DMS 273 (cell line): ENCODE measurements at regions not wholly inside any gene's neighbourhood (a gene's known extent, or its start where the extent isn't known, plus 50 kb on each side); places are given as distances from the start of the nearest gene placed in this dataset.
A peak's percentile ranks its signal among the peaks of the same experiment; 100 is the strongest.

Experiments used
- DNase-seq: peaks from one replicate; lab custom pipeline; 2025; ENCODE audit not compliant: unreplicated experiment; lab: John Stamatoyannopoulos, UW

DNA sequence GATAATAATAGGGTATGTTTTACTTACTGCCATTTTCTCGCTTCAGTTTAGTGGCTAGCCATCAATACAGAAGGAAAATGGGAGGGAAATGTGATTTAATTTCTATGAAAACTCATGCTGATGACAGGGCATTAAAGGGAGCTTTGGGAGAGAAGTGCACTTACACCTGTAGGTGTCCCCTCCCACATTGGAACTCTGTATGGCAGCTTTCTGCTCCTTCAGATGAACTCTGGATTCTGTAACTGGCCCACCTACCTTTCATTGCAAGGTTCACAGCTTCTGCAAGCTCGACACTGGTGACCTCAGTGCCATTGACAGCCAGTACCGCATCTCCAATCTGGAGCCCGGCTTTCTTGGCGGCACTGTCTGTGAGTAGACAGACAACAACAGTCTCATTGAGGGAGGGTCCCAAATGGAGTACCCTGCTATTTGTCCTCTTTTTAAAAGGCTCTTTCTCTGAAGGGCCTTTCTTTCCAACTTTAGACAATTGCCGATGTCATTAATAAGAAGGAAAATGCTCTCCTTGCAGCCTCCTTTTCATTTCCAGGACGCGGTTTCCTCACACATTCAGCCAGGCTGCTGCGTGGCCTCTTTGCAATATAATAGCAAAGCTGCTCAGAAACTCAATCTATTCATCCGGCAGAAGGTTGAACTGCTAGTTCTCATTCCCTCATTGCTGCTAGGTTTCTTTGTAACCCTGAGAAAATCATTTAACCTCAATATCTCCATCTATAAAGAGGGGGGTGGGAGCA, 63.6 kb downstream of the NUDT12 start:
- DNase-seq: no peak

GRCh38 chr5:103498211-103498610, 64.4 kb downstream of the NUDT12 start:
- peak; percentile 46 for DNase-seq

- DNase-seq: no peak
Observed at GRCh38 chr5:103497781-103498180, 64.8 kb downstream of the NUDT12 start.

- no peak for DNase-seq
Observed at GRCh38 chr5:103490030-103490739, 72.4 kb downstream of the NUDT12 start.

DNA sequence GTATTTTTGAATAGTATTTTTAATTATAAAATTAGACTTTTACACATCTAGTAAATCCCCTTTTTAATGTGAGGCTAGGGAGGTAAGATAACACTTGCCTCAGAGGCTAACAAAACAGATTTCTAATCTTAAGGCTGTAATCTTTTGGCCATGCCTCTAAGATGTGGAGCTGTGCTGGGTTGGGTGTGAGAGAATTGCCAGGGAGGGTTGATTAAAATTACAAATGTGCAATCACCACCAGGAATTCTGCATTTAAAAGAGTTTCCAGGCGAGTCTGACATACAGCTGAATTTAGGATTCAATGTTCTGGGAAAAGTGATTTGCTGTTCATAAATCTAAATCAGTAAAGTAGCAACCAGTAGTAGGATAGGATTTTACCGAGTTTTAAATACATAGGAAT, 73.3 kb downstream of the NUDT12 start:
- DNase-seq: no peak

DNA sequence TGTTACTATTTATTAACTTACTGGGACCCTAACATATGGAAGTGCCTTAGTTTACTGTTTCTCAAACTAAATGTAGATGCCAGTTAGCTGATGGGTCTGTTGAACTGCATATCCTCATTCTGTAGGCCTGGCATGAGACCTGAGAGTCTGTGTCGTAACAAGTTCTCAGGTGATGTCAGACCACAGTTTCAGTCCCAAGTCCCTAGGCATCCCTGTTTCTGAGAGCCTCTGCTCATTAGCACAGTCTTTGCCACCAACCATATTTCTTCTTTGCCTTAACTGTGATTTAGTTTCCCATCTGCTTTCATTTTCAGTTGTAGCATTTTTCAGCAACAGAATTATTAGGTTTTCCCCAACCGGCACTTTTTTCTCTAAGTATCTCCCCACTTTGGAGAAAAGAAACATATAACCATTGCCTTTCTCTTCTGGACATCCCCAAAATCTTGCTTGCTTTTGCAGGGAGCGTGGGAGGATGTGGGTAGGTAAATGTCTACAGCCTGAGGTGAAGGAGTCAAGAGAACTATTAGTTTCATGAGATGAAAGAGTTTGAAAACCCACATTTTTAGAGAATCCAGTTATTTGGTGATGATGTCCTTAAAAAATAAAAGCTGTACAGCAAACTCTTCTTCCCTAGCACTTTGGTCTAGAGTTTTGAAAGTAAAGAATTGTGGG, 74.6 kb downstream of the NUDT12 start:
- DNase-seq: peak; percentile 17

GRCh38 chr5:103487218-103487617, 75.4 kb downstream of the NUDT12 start:
- peak; percentile 65 for DNase-seq

DNA sequence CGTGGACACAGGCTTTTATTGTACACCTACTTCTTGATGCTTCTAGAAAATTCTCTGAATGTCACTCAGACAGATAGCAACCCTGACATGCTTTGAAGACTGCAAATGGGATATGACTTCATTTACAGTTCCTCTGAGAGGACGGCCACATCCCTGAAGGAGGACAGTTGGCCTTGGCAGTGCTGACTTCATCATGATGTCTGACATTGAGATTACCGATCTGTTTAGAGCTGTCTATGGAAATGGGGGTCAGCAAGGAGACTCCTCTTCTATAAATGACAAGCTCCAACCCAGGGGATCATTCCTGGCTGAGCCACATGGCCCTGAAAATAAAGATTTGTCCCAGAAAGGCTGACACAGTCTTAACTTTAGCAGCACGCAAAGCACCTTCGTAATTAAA, 75.8 kb downstream of the NUDT12 start:
- no peak for DNase-seq

DNA sequence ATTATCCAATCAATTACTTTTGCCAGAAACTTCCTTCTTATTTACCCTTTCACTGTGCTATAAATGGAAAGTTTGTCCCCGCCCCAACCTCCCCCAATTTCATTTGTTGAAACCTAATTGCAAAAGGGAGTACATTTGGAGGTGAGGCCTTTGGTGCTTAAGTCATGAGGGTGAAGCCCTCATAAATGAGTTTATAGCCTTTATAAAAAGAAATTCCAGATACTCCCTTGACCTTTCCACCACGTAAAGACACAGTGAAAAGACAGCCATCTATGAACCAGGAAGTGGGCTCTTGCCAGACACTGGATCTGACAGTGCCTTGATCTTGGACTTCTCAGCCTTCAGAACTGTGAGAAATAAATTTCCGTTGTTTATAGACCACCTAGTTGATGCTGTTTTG, 82.3 kb downstream of the NUDT12 start:
- DNase-seq: no peak

DNA sequence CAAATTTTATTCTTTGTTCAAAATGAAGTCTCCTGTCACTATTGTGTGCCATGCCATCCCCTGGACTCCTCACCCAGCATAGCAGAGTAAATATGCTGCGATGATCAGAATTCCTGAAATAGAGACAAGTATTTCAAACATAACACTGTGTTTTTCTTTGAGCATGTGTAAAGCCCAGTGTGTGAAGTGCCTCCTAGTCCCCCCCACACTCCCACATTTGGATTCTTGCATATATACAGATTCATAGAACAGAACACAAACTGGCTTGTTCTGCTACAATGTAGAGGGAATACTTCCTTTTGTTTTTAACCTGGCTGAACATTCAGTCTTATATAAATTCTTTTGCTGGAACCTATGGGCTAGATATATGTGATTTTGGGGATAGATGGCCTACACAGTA, 84.9 kb downstream of the NUDT12 start:
- DNase-seq: no peak

GRCh38 chr5:103476811-103477210, 85.8 kb downstream of the NUDT12 start:
- no peak for DNase-seq

DNA sequence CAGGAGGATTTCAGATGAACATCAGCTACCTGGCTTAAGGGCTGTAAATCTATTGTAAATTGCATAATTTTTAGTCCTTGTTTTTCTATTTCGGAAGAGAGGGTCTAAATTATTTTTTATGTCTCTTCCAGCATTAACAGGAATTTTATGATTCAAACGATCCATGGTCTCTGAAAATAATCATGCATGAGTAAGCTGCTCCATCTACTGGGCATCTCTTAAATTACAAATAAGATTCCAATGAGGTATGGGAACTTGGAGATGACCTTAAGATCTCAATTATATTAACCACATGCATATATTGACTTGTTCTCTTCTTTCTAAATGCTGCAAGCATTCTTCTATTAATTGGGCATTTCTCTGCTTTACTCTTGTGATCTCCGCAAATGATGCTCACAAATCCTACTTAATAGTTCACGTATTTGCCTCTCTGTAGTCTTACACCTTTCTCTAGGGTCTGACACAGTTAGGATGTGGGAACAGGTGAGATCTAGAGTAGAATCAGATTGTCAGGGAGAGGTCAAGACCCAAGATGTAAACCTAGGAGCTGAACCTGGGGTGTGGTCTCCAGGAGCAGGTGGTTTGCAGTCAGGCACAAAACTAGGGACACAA, 86.9 kb downstream of the NUDT12 start:
- peak; percentile 80 for DNase-seq

DNA sequence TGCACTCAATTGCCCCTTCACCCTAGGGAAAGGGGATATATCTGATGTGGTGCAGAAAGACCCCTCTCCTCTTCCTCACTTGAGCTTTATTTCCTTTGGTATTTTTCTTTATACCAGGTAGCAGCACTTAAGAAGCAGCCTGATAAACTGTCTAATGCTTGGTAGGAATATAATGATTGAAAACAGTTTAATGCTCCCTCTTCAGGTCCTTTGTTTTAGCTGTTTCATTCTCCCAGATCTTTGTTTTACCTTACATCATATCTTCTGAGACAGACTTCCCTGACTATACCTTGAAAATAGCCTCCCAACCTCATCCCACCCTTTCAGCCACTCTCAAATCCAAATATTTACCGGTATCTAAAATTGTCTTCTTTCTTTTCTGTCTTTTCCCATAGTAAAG, 87.9 kb downstream of the NUDT12 start:
- no peak for DNase-seq

DNA sequence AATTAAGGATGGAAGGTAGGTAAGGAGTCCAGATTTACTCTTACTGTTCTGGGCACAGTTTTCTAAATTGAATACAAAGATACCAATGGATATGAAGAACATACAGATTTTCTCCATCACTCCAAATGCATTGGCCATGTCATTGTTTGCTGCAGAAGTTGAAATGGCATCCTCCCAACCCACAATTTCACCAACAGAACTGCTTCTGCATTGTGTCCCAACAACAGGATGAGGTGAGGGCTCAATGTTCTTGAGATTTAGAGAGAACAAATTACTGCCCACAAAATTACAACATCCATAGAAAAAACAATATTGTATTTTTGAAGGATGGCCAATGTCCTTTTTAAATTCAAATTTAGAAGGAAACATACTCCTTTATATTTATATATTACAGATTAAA, 88.9 kb downstream of the NUDT12 start:
- no peak for DNase-seq

GRCh38 chr5:103472830-103473229, 89.8 kb downstream of the NUDT12 start:
- no peak for DNase-seq

- DNase-seq: no peak
Observed at GRCh38 chr5:103472265-103472664, 90.3 kb downstream of the NUDT12 start.

DNA sequence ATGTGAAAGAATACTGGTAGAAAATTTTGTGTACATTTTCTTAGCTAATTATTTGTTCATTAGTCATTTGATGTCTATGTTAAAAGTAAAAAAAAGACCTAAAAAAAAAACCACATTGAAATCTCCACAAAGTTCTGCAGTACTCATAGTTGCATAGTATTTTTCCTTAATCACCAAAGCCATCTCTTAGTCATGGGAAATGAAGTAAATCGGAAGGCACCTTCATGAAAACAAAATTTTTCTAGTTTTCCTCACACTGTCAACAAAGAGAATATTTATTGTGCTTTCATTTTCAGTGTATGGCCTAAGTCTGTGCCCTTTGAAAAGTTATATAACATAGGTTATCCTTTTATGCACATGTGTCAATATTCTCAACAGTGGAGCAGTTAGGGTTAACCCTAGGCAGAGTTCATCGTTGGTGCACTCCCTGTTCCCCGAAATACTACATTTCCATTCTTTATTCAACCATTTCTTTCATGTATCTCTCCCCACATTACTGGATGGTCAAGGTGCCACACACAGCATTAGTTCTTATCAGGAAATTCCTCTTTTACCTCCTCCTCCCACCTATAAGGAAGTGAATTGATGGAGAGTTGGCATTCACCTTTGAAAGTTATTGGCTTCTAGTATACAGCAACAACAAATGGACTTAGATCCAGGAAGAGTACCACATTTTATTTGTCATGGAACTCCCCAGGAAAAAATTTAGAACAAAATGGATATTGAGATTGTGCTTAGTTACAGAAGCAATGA, 93.1 kb downstream of the NUDT12 start:
- DNase-seq: no peak

- DNase-seq: no peak
Observed at GRCh38 chr5:103467831-103468230, 94.8 kb downstream of the NUDT12 start.

DNA sequence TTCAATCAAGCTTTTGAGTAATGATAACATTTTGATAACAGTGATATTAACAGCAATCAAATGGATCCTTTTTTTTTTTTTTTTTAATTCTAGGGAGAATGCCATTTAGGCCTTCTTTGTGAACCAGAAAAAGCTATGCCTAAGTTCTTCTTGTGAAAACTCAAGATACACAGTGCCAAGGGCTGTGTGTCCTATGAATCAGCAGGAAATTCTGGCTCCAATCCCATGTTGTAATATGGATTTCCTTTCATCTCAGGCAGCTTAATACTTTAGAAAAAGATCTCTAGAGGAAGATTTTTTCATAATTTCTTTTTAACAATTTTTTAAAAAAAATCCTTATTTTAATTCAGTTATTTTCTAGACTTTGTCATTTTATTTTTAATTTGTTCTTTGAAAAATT, 96.1 kb downstream of the NUDT12 start:
- DNase-seq: no peak

- no peak for DNase-seq
Observed at GRCh38 chr5:103465891-103466290, 96.7 kb downstream of the NUDT12 start.
